Caco-2 (cell line): ENCODE measurements at regions not wholly inside any gene's neighbourhood (a gene's known extent, or its start where the extent isn't known, plus 50 kb on each side); places are given as distances from the start of the nearest gene placed in this dataset.

Source experiments
- BruUV-seq: library from RNA; stranded (reverse); fragments of 400-500 nt; replicated peaks from 2 replicates; lab custom pipeline; 2021; lab: Mats Ljungman, UMichigan
- CTCF ChIA-PET: fragments of 300-600 bp; sonication (Branson Sonifier 250); formaldehyde crosslinking; loops from one replicate; lab custom pipeline; 2022; ENCODE audit warnings: antibody characterized with exemption; lab: Charles Lee
- POLR2A ChIA-PET: fragments of 300-600 bp; sonication (Branson Sonifier 250); formaldehyde crosslinking; loops from one replicate; lab custom pipeline; 2022; ENCODE audit warnings: antibody characterized with exemption; lab: Charles Lee
- DNase-seq, 2 experiments: peaks; one replicate each; pipeline versions ENCODE4 v3.0.0 to v3.0.0-alpha.2; 2020 to 2022
- H3K27me3 ChIP-seq: replicated peaks from 2 replicates; pipeline ENCODE4 v1.6.0; 2011; ENCODE audit warnings: low read length; ENCODE audit not compliant: control insufficient read depth, insufficient read depth
- H3K36me3 ChIP-seq: 2 replicates; pipeline ENCODE4 v1.5.1; 2011; ENCODE audit warnings: low read length; ENCODE audit not compliant: control insufficient read depth, insufficient read depth
- H3K4me1 ChIP-seq: fragments of 250-450 bp; sonication (Bioruptor Pico); 2 replicates; pipeline ENCODE4 v1.5.1; 2020; ENCODE audit warnings: mild to moderate bottlenecking
- H3K4me3 ChIP-seq: 2 replicates; pipeline ENCODE4 v1.5.1; 2011; ENCODE audit warnings: low read depth, mild to moderate bottlenecking, control low read depth, low read length
- H3K9me3 ChIP-seq: fragments of 250-450 bp; sonication (Bioruptor Pico); 2 replicates; pipeline ENCODE4 v1.5.1; 2020; ENCODE audit warnings: mild to moderate bottlenecking, moderate library complexity
- H3K27ac Mint-ChIP-seq: one replicate; pipeline ENCODE4 v1.8.0; 2022; ENCODE audit warnings: mixed read lengths; ENCODE audit not compliant: unreplicated experiment
- H3K27me3 Mint-ChIP-seq: one replicate; pipeline ENCODE4 v1.8.0; 2022; ENCODE audit warnings: mixed read lengths; ENCODE audit not compliant: insufficient read depth, unreplicated experiment
- H3K36me3 Mint-ChIP-seq: one replicate; pipeline ENCODE4 v1.8.0; 2022; ENCODE audit warnings: mild to moderate bottlenecking, mixed read lengths; ENCODE audit not compliant: insufficient read depth, unreplicated experiment
- H3K4me1 Mint-ChIP-seq: one replicate; pipeline ENCODE4 v1.8.0; 2022; ENCODE audit warnings: low read depth, mixed read lengths; ENCODE audit not compliant: unreplicated experiment
- H3K4me3 Mint-ChIP-seq: one replicate; pipeline ENCODE4 v1.8.0; 2022; ENCODE audit warnings: mild to moderate bottlenecking, moderate library complexity, mixed read lengths; ENCODE audit not compliant: unreplicated experiment
- H3K9me3 Mint-ChIP-seq: one replicate; pipeline ENCODE4 v1.8.0; 2022; ENCODE audit warnings: mixed read lengths; ENCODE audit not compliant: unreplicated experiment
- CTCF ChIP-seq, 2 experiments: fragments of 200-600 bp in 1 of 2; IDR thresholded peaks; 1 replicate in 1 of 2; 2 replicates in 1 of 2; pipeline versions ENCODE4 v1.5.1 to v1.8.0; 2011 to 2022; ENCODE audit warnings: antibody characterized with exemption in 1 of 2, control low read depth in 1 of 2, inconsistent platforms in 1 of 2, low read depth in 1 of 2, low read length in 1 of 2, mild to moderate bottlenecking in 1 of 2, moderate library complexity in 1 of 2; ENCODE audit not compliant: insufficient read depth in 1 of 2, severe bottlenecking in 1 of 2, unreplicated experiment in 1 of 2
- intact Hi-C: fragments of 100-400 bp; cut with micrococcal nuclease; formaldehyde crosslinking; loops from one replicate; pipeline ENCODE4 v1.10.0; 2022; ENCODE audit not compliant: unreplicated experiment

GRCh38 chr2:14749884-14750283 is 117.4 kb downstream of the LRATD1 start:
- Mint-ChIP-seq H3K36me3 (no peaks in the 10 kb centered on the region), H3K4me1 (no peaks in the 10 kb centered on the region), H3K9me3 (no peaks in the 10 kb centered on the region), H3K4me3 (no peak overlapping the region), H3K27ac (no peak overlapping the region), H3K27me3 (no peaks in the 10 kb centered on the region)
- Histone ChIP-seq H3K27me3 (no peaks in the 10 kb centered on the region), H3K9me3 (no peaks in the 10 kb centered on the region), H3K36me3 (no peaks in the 10 kb centered on the region), H3K4me1 (no peaks in the 10 kb centered on the region), H3K4me3 (no peak overlapping the region)
- TF ChIP-seq CTCF (IDR thresholded peaks at IDR 0.05; ENCODE audit: insufficient read depth in 1 of 2, low read depth in 1 of 2, low read length in 1 of 2, severe bottlenecking in 1 of 2, unreplicated experiment in 1 of 2), result no peak
- CTCF ChIA-PET, result no interaction called here
- no TSS peak for BruUV-seq
- DNase-seq, result no peak
- intact Hi-C loops, result no loop called here
- POLR2A ChIA-PET, result no interaction called here

GRCh38 chr2:14750433-14750832 is 117.9 kb downstream of the LRATD1 start:
- H3K4me1 ChIP-seq, result no peaks in the 10 kb centered on the region
- no TSS peak for BruUV-seq
- H3K4me3 ChIP-seq, result no peak overlapping the region
- no peak for TF ChIP-seq CTCF (IDR thresholded peaks at IDR 0.05; ENCODE audit: insufficient read depth in 1 of 2, low read depth in 1 of 2, low read length in 1 of 2, severe bottlenecking in 1 of 2, unreplicated experiment in 1 of 2)
- POLR2A ChIA-PET, result no interaction called here
- no peak overlapping the region for H3K27ac Mint-ChIP-seq
- intact Hi-C loops, result no loop called here
- H3K27me3 Mint-ChIP-seq, result no peaks in the 10 kb centered on the region
- no peaks in the 10 kb centered on the region for H3K36me3 Mint-ChIP-seq
- no peaks in the 10 kb centered on the region for H3K4me1 Mint-ChIP-seq
- H3K27me3 ChIP-seq, result no peaks in the 10 kb centered on the region
- H3K9me3 ChIP-seq, result no peaks in the 10 kb centered on the region
- H3K36me3 ChIP-seq, result no peaks in the 10 kb centered on the region
- CTCF ChIA-PET, result no interaction called here
- no peak for DNase-seq
- no peak overlapping the region for H3K4me3 Mint-ChIP-seq
- H3K9me3 Mint-ChIP-seq, result no peaks in the 10 kb centered on the region

GRCh38 chr2:14751581-14751980 is 119.1 kb downstream of the LRATD1 start:
- BruUV-seq, result no TSS peak
- intact Hi-C loops, result no loop called here
- H3K27ac Mint-ChIP-seq, result no peak overlapping the region
- no peaks in the 10 kb centered on the region for H3K4me1 ChIP-seq
- no peaks in the 10 kb centered on the region for H3K27me3 Mint-ChIP-seq
- H3K36me3 ChIP-seq, result no peaks in the 10 kb centered on the region
- no peaks in the 10 kb centered on the region for H3K36me3 Mint-ChIP-seq
- H3K27me3 ChIP-seq, result no peaks in the 10 kb centered on the region
- no peak for TF ChIP-seq CTCF (IDR thresholded peaks at IDR 0.05; ENCODE audit: insufficient read depth in 1 of 2, low read depth in 1 of 2, low read length in 1 of 2, severe bottlenecking in 1 of 2, unreplicated experiment in 1 of 2)
- DNase-seq, result no peak
- no peaks in the 10 kb centered on the region for H3K9me3 Mint-ChIP-seq
- no peaks in the 10 kb centered on the region for H3K4me1 Mint-ChIP-seq
- POLR2A ChIA-PET, result no interaction called here
- CTCF ChIA-PET, result no interaction called here
- H3K4me3 ChIP-seq, result no peak overlapping the region
- no peaks in the 10 kb centered on the region for H3K9me3 ChIP-seq
- H3K4me3 Mint-ChIP-seq, result no peak overlapping the region
